ENCODE measurements at regions not wholly inside any gene's neighbourhood (a gene's known extent, or its start where the extent isn't known, plus 50 kb on each side); places are given as distances from the start of the nearest gene placed in this dataset.

- intact Hi-C loops (cut with DNase I): no loop called here
- ATAC-seq: no peak
- no peaks in the 10 kb centered on the region for H3K9me3 ChIP-seq (ENCODE audit: control insufficient read depth, low read length)
- H3K27ac ChIP-seq (ENCODE audit: low read length): no peak overlapping the region
- no peak for DNase-seq
- no peaks in the 10 kb centered on the region for H3K4me1 ChIP-seq (ENCODE audit: control insufficient read depth, insufficient read depth, low read length)
- H3K4me3 ChIP-seq (ENCODE audit: low read length): no peak overlapping the region
- 85% methylated on average over 3 of the region's 3 CpGs for WGBS
- no peaks in the 10 kb centered on the region for H3K27me3 ChIP-seq (ENCODE audit: control insufficient read depth, insufficient read depth)
These were observed 162.6 kb upstream of the FN1 start for GRCh38 chr2:215598376-215598975.

- Histone ChIP-seq H3K27me3 (ENCODE audit: control insufficient read depth, insufficient read depth) (no peaks in the 10 kb centered on the region), H3K27ac (ENCODE audit: low read length) (no peak overlapping the region), H3K4me1 (ENCODE audit: control insufficient read depth, insufficient read depth, low read length) (no peaks in the 10 kb centered on the region), H3K4me3 (ENCODE audit: low read length) (no peak overlapping the region), H3K9me3 (ENCODE audit: control insufficient read depth, low read length) (no peaks in the 10 kb centered on the region)
- 98% methylated on average over 3 of the region's 3 CpGs for WGBS
- intact Hi-C loops (cut with DNase I): no loop called here
- DNase-seq (no peak), ATAC-seq (no peak)
These were observed 161.7 kb upstream of the FN1 start for GRCh38 chr2:215597577-215597976.

- no peak overlapping the region for H3K27ac ChIP-seq (ENCODE audit: low read length)
- intact Hi-C loops (cut with DNase I): no loop called here
- no peak overlapping the region for H3K4me3 ChIP-seq (ENCODE audit: low read length)
- DNase-seq (no peak), ATAC-seq (no peak)
- H3K27me3 ChIP-seq (ENCODE audit: control insufficient read depth, insufficient read depth): no peaks in the 10 kb centered on the region
- H3K4me1 ChIP-seq (ENCODE audit: control insufficient read depth, insufficient read depth, low read length): no peaks in the 10 kb centered on the region
- 25% methylated on average over 2 of the region's 2 CpGs for WGBS
- no peaks in the 10 kb centered on the region for H3K9me3 ChIP-seq (ENCODE audit: control insufficient read depth, low read length)
These were observed 158.9 kb upstream of the FN1 start for GRCh38 chr2:215594766-215595165.

- H3K9me3 ChIP-seq (ENCODE audit: control insufficient read depth, low read length): no peaks in the 10 kb centered on the region
- H3K4me3 ChIP-seq (ENCODE audit: low read length): no peak overlapping the region
- ATAC-seq: no peak
- no peak overlapping the region for H3K27ac ChIP-seq (ENCODE audit: low read length)
- 95% methylated on average over 6 of the region's 6 CpGs for WGBS
- intact Hi-C loops (cut with DNase I): no loop called here
- DNase-seq: no peak
- no peaks in the 10 kb centered on the region for H3K27me3 ChIP-seq (ENCODE audit: control insufficient read depth, insufficient read depth)
- H3K4me1 ChIP-seq (ENCODE audit: control insufficient read depth, insufficient read depth, low read length): no peaks in the 10 kb centered on the region
These were observed 154.3 kb upstream of the FN1 start for GRCh38 chr2:215590010-215590745.

GRCh38 chr2:215583881-215584280, 148.0 kb upstream of the FN1 start:
- H3K9me3 ChIP-seq (ENCODE audit: control insufficient read depth, low read length): no peaks in the 10 kb centered on the region
- intact Hi-C loops (cut with DNase I): no loop called here
- DNase-seq: no peak
- no peaks in the 10 kb centered on the region for H3K27me3 ChIP-seq (ENCODE audit: control insufficient read depth, insufficient read depth)
- WGBS: 92% methylated on average over 1 of the region's 1 CpG
- no peak overlapping the region for H3K4me3 ChIP-seq (ENCODE audit: low read length)
- H3K4me1 ChIP-seq (ENCODE audit: control insufficient read depth, insufficient read depth, low read length): no peaks in the 10 kb centered on the region
- no peak overlapping the region for H3K27ac ChIP-seq (ENCODE audit: low read length)
- no peak for ATAC-seq

- ATAC-seq (peak; percentile 68 to 74), DNase-seq (peak in 1 of 3 donors; percentile 16)
- Histone ChIP-seq H3K9me3 (ENCODE audit: control insufficient read depth, low read length) (no peaks in the 10 kb centered on the region), H3K27me3 (ENCODE audit: control insufficient read depth, insufficient read depth) (no peaks in the 10 kb centered on the region), H3K4me3 (ENCODE audit: low read length) (no peak overlapping the region), H3K4me1 (ENCODE audit: control insufficient read depth, insufficient read depth, low read length) (no peaks in the 10 kb centered on the region), H3K27ac (ENCODE audit: low read length) (no peak overlapping the region)
- intact Hi-C loops (cut with DNase I): no loop called here
- WGBS: 44% methylated on average over 3 of the region's 3 CpGs
These were observed 143.9 kb upstream of the FN1 start for GRCh38 chr2:215579809-215580208.

GRCh38 chr2:215577356-215577755, 141.5 kb upstream of the FN1 start:
- Histone ChIP-seq H3K27ac (ENCODE audit: low read length) (no peak overlapping the region), H3K4me1 (ENCODE audit: control insufficient read depth, insufficient read depth, low read length) (no peaks in the 10 kb centered on the region), H3K27me3 (ENCODE audit: control insufficient read depth, insufficient read depth) (no peaks in the 10 kb centered on the region), H3K9me3 (ENCODE audit: control insufficient read depth, low read length) (no peaks in the 10 kb centered on the region), H3K4me3 (ENCODE audit: low read length) (no peak overlapping the region)
- ATAC-seq (no peak), DNase-seq (no peak)
- intact Hi-C loops (cut with DNase I): no loop called here

- Histone ChIP-seq H3K4me1 (ENCODE audit: control insufficient read depth, insufficient read depth, low read length) (no peaks in the 10 kb centered on the region), H3K9me3 (ENCODE audit: control insufficient read depth, low read length) (no peaks in the 10 kb centered on the region), H3K4me3 (ENCODE audit: low read length) (no peak overlapping the region), H3K27me3 (ENCODE audit: control insufficient read depth, insufficient read depth) (no peaks in the 10 kb centered on the region), H3K27ac (ENCODE audit: low read length) (no peak overlapping the region)
- WGBS: 97% methylated on average over 3 of the region's 3 CpGs
- DNase-seq (no peak), ATAC-seq (no peak)
- intact Hi-C loops (cut with DNase I): no loop called here
These were observed 140.7 kb upstream of the FN1 start for GRCh38 chr2:215576572-215576971.

GRCh38 chr2:215573496-215573895, 137.6 kb upstream of the FN1 start:
- H3K27ac ChIP-seq (ENCODE audit: low read length): no peak overlapping the region
- intact Hi-C loops (cut with DNase I): no loop called here
- no peak for DNase-seq
- no peak for ATAC-seq
- H3K4me3 ChIP-seq (ENCODE audit: low read length): no peak overlapping the region
- H3K9me3 ChIP-seq (ENCODE audit: control insufficient read depth, low read length): no peaks in the 10 kb centered on the region
- no peaks in the 10 kb centered on the region for H3K4me1 ChIP-seq (ENCODE audit: control insufficient read depth, insufficient read depth, low read length)
- H3K27me3 ChIP-seq (ENCODE audit: control insufficient read depth, insufficient read depth): no peaks in the 10 kb centered on the region

GRCh38 chr2:215572341-215572848, 136.5 kb upstream of the FN1 start:
- H3K27ac ChIP-seq (ENCODE audit: low read length): no peak overlapping the region
- H3K4me3 ChIP-seq (ENCODE audit: low read length): no peak overlapping the region
- DNase-seq (no peak), ATAC-seq (no peak)
- H3K9me3 ChIP-seq (ENCODE audit: control insufficient read depth, low read length): no peaks in the 10 kb centered on the region
- H3K4me1 ChIP-seq (ENCODE audit: control insufficient read depth, insufficient read depth, low read length): no peaks in the 10 kb centered on the region
- intact Hi-C loops (cut with DNase I): no loop called here
- WGBS: 39% methylated on average over 2 of the region's 2 CpGs
- no peaks in the 10 kb centered on the region for H3K27me3 ChIP-seq (ENCODE audit: control insufficient read depth, insufficient read depth)

- H3K4me3 ChIP-seq (ENCODE audit: low read length): no peak overlapping the region
- intact Hi-C loops (cut with DNase I): no loop called here
- H3K27ac ChIP-seq (ENCODE audit: low read length): no peak overlapping the region
- H3K9me3 ChIP-seq (ENCODE audit: control insufficient read depth, low read length): no peaks in the 10 kb centered on the region
- no peak for DNase-seq
- H3K4me1 ChIP-seq (ENCODE audit: control insufficient read depth, insufficient read depth, low read length): no peaks in the 10 kb centered on the region
- whole genome bisulfite sequencing: 23% methylated on average over 1 of the region's 1 CpG
- no peak for ATAC-seq
- H3K27me3 ChIP-seq (ENCODE audit: control insufficient read depth, insufficient read depth): no peaks in the 10 kb centered on the region
These were observed 135.8 kb upstream of the FN1 start for GRCh38 chr2:215571689-215572088.
